SK-N-MC (cell line): ENCODE measurements at regions not wholly inside any gene's neighbourhood (a gene's known extent, or its start where the extent isn't known, plus 50 kb on each side); places are given as distances from the start of the nearest gene placed in this dataset.

Experiments
- EZH2 ChIP-seq: fragments of 200-600 bp; sonication (generic); IDR thresholded peaks from one replicate; pipeline ENCODE4 v1.6.1; 2017; ENCODE audit warnings: antibody characterized with exemption
- POLR2AphosphoS5 ChIP-seq: IDR thresholded peaks from 2 replicates; pipeline ENCODE4 v1.6.1; 2012; ENCODE audit warnings: mild to moderate bottlenecking, low read depth, low read length, borderline replicate concordance

- TF ChIP-seq EZH2 (no peak), POLR2AphosphoS5 (no peak)
Observed at GRCh38 chr1:88101041-88101440, 583.0 kb upstream of the PKN2 start.
